ENCODE measurements at regions not wholly inside any gene's neighbourhood (a gene's known extent, or its start where the extent isn't known, plus 50 kb on each side); places are given as distances from the start of the nearest gene placed in this dataset.
A peak's percentile ranks its signal among the peaks of the same experiment; 100 is the strongest.

GRCh38 chr5:92505145-92505544 is 1075.9 kb downstream of the NR2F1-AS1 start:
- no peak for DNase-seq (ENCODE audit: low spot score)

- DNase-seq (ENCODE audit: low spot score) = peak; percentile 11
Observed at GRCh38 chr5:92504346-92504745, 1076.7 kb downstream of the NR2F1-AS1 start.

GRCh38 chr5:92500752-92501151 is 1080.3 kb downstream of the NR2F1-AS1 start:
- no peak for DNase-seq (ENCODE audit: low spot score)

- no peak for DNase-seq (ENCODE audit: low spot score)
Observed at GRCh38 chr5:92496545-92496944, 1084.5 kb downstream of the NR2F1-AS1 start.

GRCh38 chr5:92494508-92494907 is 1086.5 kb downstream of the NR2F1-AS1 start:
- no peak for DNase-seq (ENCODE audit: low spot score)

- DNase-seq (ENCODE audit: low spot score) = no peak
Observed at GRCh38 chr5:92492908-92493307, 1088.1 kb downstream of the NR2F1-AS1 start.

GRCh38 chr5:92484484-92484883 is 1096.5 kb downstream of the NR2F1-AS1 start:
- no peak for DNase-seq (ENCODE audit: low spot score)

- no peak for DNase-seq (ENCODE audit: low spot score)
Observed at GRCh38 chr5:92472981-92473566, 1090.0 kb upstream of the ARRDC3 start.

- no peak for DNase-seq (ENCODE audit: low spot score)
Observed at GRCh38 chr5:92471861-92472260, 1088.7 kb upstream of the ARRDC3 start.

- no peak for DNase-seq (ENCODE audit: low spot score)
Observed at GRCh38 chr5:92470770-92471169, 1087.7 kb upstream of the ARRDC3 start.

- DNase-seq (ENCODE audit: low spot score) = no peak
Observed at GRCh38 chr5:92468295-92468694, 1085.2 kb upstream of the ARRDC3 start.

- no peak for DNase-seq (ENCODE audit: low spot score)
Observed at GRCh38 chr5:92467695-92468094, 1084.6 kb upstream of the ARRDC3 start.

- DNase-seq (ENCODE audit: low spot score) = no peak
Observed at GRCh38 chr5:92460505-92460904, 1077.4 kb upstream of the ARRDC3 start.

GRCh38 chr5:92459654-92460053 is 1076.5 kb upstream of the ARRDC3 start:
- no peak for DNase-seq (ENCODE audit: low spot score)

- no peak for DNase-seq (ENCODE audit: low spot score)
Observed at GRCh38 chr5:92455011-92455410, 1071.9 kb upstream of the ARRDC3 start.

- DNase-seq (ENCODE audit: low spot score) = no peak
Observed at GRCh38 chr5:92444888-92445287, 1061.8 kb upstream of the ARRDC3 start.

- DNase-seq (ENCODE audit: low spot score) = no peak
Observed at GRCh38 chr5:92435781-92436180, 1052.7 kb upstream of the ARRDC3 start.

- DNase-seq (ENCODE audit: low spot score) = no peak
Observed at GRCh38 chr5:92429646-92430045, 1046.5 kb upstream of the ARRDC3 start.

GRCh38 chr5:92428415-92428814 is 1045.3 kb upstream of the ARRDC3 start:
- DNase-seq (ENCODE audit: low spot score) = no peak

- DNase-seq (ENCODE audit: low spot score) = no peak
Observed at GRCh38 chr5:92424785-92425426, 1041.8 kb upstream of the ARRDC3 start.

- DNase-seq (ENCODE audit: low spot score) = no peak
Observed at GRCh38 chr5:92421942-92422341, 1038.8 kb upstream of the ARRDC3 start.

- DNase-seq (ENCODE audit: low spot score) = no peak
Observed at GRCh38 chr5:92421196-92421595, 1038.1 kb upstream of the ARRDC3 start.

- DNase-seq (ENCODE audit: low spot score) = no peak
Observed at GRCh38 chr5:92419261-92419660, 1036.1 kb upstream of the ARRDC3 start.

- no peak for DNase-seq (ENCODE audit: low spot score)
Observed at GRCh38 chr5:92418341-92418740, 1035.2 kb upstream of the ARRDC3 start.

Measured in iPS-NIHi11 (cell line).